Smooth muscle cell (in vitro differentiated cells): ENCODE measurements at regions not wholly inside any gene's neighbourhood (a gene's known extent, or its start where the extent isn't known, plus 50 kb on each side); places are given as distances from the start of the nearest gene placed in this dataset.

ENCODE experiments used
- DNase-seq: peaks from one replicate; lab custom pipeline; 2025; ENCODE audit not compliant: unreplicated experiment; lab: John Stamatoyannopoulos, UW
- H2AFZ ChIP-seq: fragments of 200-600 bp; sonication (generic); 2 replicates; pipeline ENCODE4 v1.6.0; 2016; ENCODE audit warnings: antibody characterized with exemption, low read depth, mild to moderate bottlenecking
- H3F3A ChIP-seq: fragments of 200-600 bp; sonication (generic); 2 replicates; pipeline ENCODE4 v1.6.0; 2017; ENCODE audit warnings: antibody characterized with exemption, low read depth
- H3K27ac ChIP-seq: fragments of 200-600 bp; sonication (generic); 2 replicates; pipeline ENCODE4 v1.5.1; 2016; ENCODE audit warnings: low read depth, mild to moderate bottlenecking
- H3K27me3 ChIP-seq: fragments of 200-600 bp; sonication (generic); 2 replicates; pipeline ENCODE4 v1.6.1; 2016; ENCODE audit warnings: low read depth, mild to moderate bottlenecking
- H3K36me3 ChIP-seq: fragments of 200-600 bp; sonication (generic); 2 replicates; pipeline ENCODE4 v1.5.1; 2016; ENCODE audit warnings: low read depth
- H3K4me1 ChIP-seq: fragments of 200-600 bp; sonication (generic); 2 replicates; pipeline ENCODE4 v1.5.1; 2016; ENCODE audit warnings: low read depth
- H3K4me2 ChIP-seq: fragments of 200-600 bp; sonication (generic); 2 replicates; pipeline ENCODE4 v1.6.0; 2016; ENCODE audit warnings: mild to moderate bottlenecking
- H3K4me3 ChIP-seq: fragments of 200-600 bp; sonication (generic); 2 replicates; pipeline ENCODE4 v1.5.1; 2016; ENCODE audit warnings: mild to moderate bottlenecking
- H3K79me2 ChIP-seq: fragments of 200-600 bp; sonication (generic); 2 replicates; pipeline ENCODE4 v1.6.0; 2016; ENCODE audit warnings: low read depth, mild to moderate bottlenecking
- H3K9ac ChIP-seq: fragments of 200-600 bp; sonication (generic); 2 replicates; pipeline ENCODE4 v1.6.0; 2016; ENCODE audit warnings: low read depth
- H3K9me3 ChIP-seq: fragments of 200-600 bp; sonication (generic); replicated peaks from 2 replicates; pipeline ENCODE4 v1.5.1; 2016; ENCODE audit warnings: low read depth
- H4K20me1 ChIP-seq: fragments of 200-600 bp; sonication (generic); 2 replicates; pipeline ENCODE4 v1.6.0; 2016; ENCODE audit warnings: low read depth
- WGBS: methylation state at CpG from one replicate; pipeline ENCODE4 v1.1.7; 2016; ENCODE audit warnings: low lambda C conversion rate; 5-methylcytosine and 5-hydroxymethylcytosine counted together
- TF ChIP-seq, protein P1 (sequence below): fragments of 200-600 bp; sonication (generic); IDR thresholded peaks from 2 replicates; pipeline ENCODE4 v1.5.1; 2017; ENCODE audit warnings: borderline replicate concordance, mild to moderate bottlenecking, antibody characterized with exemption; ENCODE audit not compliant: insufficient read depth, poor library complexity, severe bottlenecking

DNA sequence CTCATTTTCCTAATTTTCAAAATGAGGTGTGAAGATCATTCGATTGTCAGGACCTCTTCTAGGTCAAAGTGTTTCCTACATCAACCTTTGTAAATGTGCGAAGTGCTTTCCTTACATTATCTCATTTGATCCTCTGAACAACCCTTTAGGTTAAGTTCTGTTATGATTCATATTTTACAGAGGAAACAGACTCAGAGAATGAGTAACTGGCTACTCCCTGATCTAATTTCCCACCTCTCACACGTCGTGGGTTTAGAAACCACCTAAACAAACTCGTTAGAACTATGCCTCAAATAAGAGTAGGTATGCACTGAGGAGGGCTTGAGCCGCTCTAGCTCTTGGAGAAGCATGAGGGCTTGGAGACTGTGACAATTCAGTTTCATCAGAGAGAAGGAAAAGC lies 148.6 kb downstream of the CD47 start:
- no peaks in the 10 kb centered on the region for H3K9me3 ChIP-seq
- no peak overlapping the region for H3K27ac ChIP-seq
- 61% methylated on average over 6 of the region's 6 CpGs for WGBS
- DNase-seq = no peak
- H3K27me3 ChIP-seq = no peaks in the 10 kb centered on the region
- no peaks in the 10 kb centered on the region for H3K4me1 ChIP-seq
- TF ChIP-seq, protein P1, sequence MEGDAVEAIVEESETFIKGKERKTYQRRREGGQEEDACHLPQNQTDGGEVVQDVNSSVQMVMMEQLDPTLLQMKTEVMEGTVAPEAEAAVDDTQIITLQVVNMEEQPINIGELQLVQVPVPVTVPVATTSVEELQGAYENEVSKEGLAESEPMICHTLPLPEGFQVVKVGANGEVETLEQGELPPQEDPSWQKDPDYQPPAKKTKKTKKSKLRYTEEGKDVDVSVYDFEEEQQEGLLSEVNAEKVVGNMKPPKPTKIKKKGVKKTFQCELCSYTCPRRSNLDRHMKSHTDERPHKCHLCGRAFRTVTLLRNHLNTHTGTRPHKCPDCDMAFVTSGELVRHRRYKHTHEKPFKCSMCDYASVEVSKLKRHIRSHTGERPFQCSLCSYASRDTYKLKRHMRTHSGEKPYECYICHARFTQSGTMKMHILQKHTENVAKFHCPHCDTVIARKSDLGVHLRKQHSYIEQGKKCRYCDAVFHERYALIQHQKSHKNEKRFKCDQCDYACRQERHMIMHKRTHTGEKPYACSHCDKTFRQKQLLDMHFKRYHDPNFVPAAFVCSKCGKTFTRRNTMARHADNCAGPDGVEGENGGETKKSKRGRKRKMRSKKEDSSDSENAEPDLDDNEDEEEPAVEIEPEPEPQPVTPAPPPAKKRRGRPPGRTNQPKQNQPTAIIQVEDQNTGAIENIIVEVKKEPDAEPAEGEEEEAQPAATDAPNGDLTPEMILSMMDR = no peak
- H3K9ac ChIP-seq = no peak overlapping the region
- H3K79me2 ChIP-seq = no peaks in the 10 kb centered on the region
- H3K4me3 ChIP-seq = no peak overlapping the region
- no peak overlapping the region for H2AFZ ChIP-seq
- H3K4me2 ChIP-seq = no peak overlapping the region
- H4K20me1 ChIP-seq = no peaks in the 10 kb centered on the region
- H3F3A ChIP-seq = no peaks in the 10 kb centered on the region
- no peaks in the 10 kb centered on the region for H3K36me3 ChIP-seq

- Histone ChIP-seq H4K20me1 (no peaks in the 10 kb centered on the region), H2AFZ (no peak overlapping the region), H3K27me3 (no peaks in the 10 kb centered on the region), H3K9me3 (no peaks in the 10 kb centered on the region), H3K4me3 (no peak overlapping the region), H3K9ac (no peak overlapping the region), H3K4me1 (no peaks in the 10 kb centered on the region), H3K27ac (no peak overlapping the region), H3K4me2 (no peak overlapping the region), H3F3A (no peaks in the 10 kb centered on the region), H3K79me2 (no peaks in the 10 kb centered on the region), H3K36me3 (no peaks in the 10 kb centered on the region)
- WGBS = 85% methylated on average over 10 of the region's 10 CpGs
- TF ChIP-seq, protein P1 = no peak
- DNase-seq = no peak
These were observed 151.0 kb downstream of the CD47 start for GRCh38 chr3:107939691-107940442.

DNA sequence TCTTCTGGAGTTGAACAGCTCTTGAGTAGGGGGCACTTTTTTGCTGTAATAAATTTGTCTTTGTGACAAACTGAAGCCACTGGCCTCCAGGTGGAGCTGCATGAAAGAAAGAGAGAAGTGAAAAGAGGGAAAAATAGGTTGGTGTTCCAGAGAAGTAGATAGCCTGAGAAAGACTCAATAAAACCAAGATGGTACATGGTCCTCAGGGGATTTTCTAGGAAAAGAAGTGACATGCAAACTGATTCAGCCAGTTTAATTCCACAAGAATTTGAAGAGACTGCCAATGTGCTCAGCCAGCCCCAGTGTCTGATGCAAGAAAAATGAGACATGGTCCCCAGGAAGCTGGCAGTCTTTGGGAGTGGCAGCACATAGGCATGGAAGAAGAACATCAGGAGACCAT lies 152.7 kb downstream of the CD47 start:
- H3K4me2 ChIP-seq = no peak overlapping the region
- no peaks in the 10 kb centered on the region for H3K4me1 ChIP-seq
- no peak overlapping the region for H3K27ac ChIP-seq
- no peaks in the 10 kb centered on the region for H3F3A ChIP-seq
- H3K79me2 ChIP-seq = no peaks in the 10 kb centered on the region
- H3K36me3 ChIP-seq = no peaks in the 10 kb centered on the region
- no peaks in the 10 kb centered on the region for H3K27me3 ChIP-seq
- H3K9ac ChIP-seq = no peak overlapping the region
- no peak overlapping the region for H3K4me3 ChIP-seq
- no peak overlapping the region for H2AFZ ChIP-seq
- TF ChIP-seq, protein P1 = peak; percentile 47
- DNase-seq = no peak
- peaks cover 1% of the 10 kb centered on the region for H3K9me3 ChIP-seq
- no peaks in the 10 kb centered on the region for H4K20me1 ChIP-seq

- Histone ChIP-seq H3K36me3 (no peaks in the 10 kb centered on the region), H3K4me2 (no peak overlapping the region), H3K4me3 (no peak overlapping the region), H3F3A (no peaks in the 10 kb centered on the region), H3K79me2 (no peaks in the 10 kb centered on the region), H4K20me1 (no peaks in the 10 kb centered on the region), H3K4me1 (no peaks in the 10 kb centered on the region), H3K27me3 (peaks cover 1% of the 10 kb centered on the region), H3K9ac (no peak overlapping the region), H3K27ac (no peak overlapping the region), H3K9me3 (peaks cover 4% of the 10 kb centered on the region), H2AFZ (no peak overlapping the region)
- no peak for DNase-seq
- 94% methylated on average over 4 of the region's 4 CpGs for WGBS
- TF ChIP-seq, protein P1 = no peak
These were observed 156.0 kb downstream of the CD47 start for GRCh38 chr3:107934808-107935207.
